ENCODE measurements at regions not wholly inside any gene's neighbourhood (a gene's known extent, or its start where the extent isn't known, plus 50 kb on each side); places are given as distances from the start of the nearest gene placed in this dataset.

- DNase-seq, result no peak
- Histone ChIP-seq H3K36me3 (replicated peaks; ENCODE audit: insufficient read depth, low read length) (no peaks in the 10 kb centered on the region), H3K9ac (ENCODE audit: low read length) (no peak overlapping the region), H3K27me3 (replicated peaks; ENCODE audit: insufficient read depth, low read length) (no peaks in the 10 kb centered on the region), H3K4me3 (ENCODE audit: low read length) (no peak overlapping the region), H3K79me2 (ENCODE audit: low read length) (no peaks in the 10 kb centered on the region), H3K4me1 (ENCODE audit: low read length) (0 out of 2 replicates have a peak, but pooled peaks cover 6% of the 10 kb centered on the region), H3K27ac (ENCODE audit: low read length) (no peak overlapping the region), H4K20me1 (ENCODE audit: insufficient read depth, low read length) (no peaks in the 10 kb centered on the region), H3F3A (ENCODE audit: insufficient read depth, low read length) (no peaks in the 10 kb centered on the region), H2AFZ (ENCODE audit: low read length) (no peak overlapping the region), H3K4me2 (ENCODE audit: low read depth, low read length) (no peak overlapping the region), H3K9me3 (replicated peaks; ENCODE audit: insufficient read depth, low read length) (no peaks in the 10 kb centered on the region), H3K9me2 (replicated peaks; ENCODE audit: insufficient read depth, low read length) (no peaks in the 10 kb centered on the region)
- no peak for TF ChIP-seq EZH2 (optimal IDR thresholded peaks at IDR 0.05; ENCODE audit: low read depth, low read length)
- no peak for TF ChIP-seq EZH2phosphoT487 (IDR thresholded peaks at IDR 0.05; ENCODE audit: low read length)
- no peak for TF ChIP-seq CTCF (IDR thresholded peaks at IDR 0.05; ENCODE audit: low read length)
Observed at GRCh38 chr7:65225422-65226006, 148.1 kb upstream of the ZNF92 start.

- Histone ChIP-seq H3K4me1 (ENCODE audit: low read length) (0 out of 2 replicates have a peak, but pooled peaks cover 6% of the 10 kb centered on the region), H3K4me2 (ENCODE audit: low read depth, low read length) (no peak overlapping the region), H3K27ac (ENCODE audit: low read length) (no peak overlapping the region), H4K20me1 (ENCODE audit: insufficient read depth, low read length) (no peaks in the 10 kb centered on the region), H3K4me3 (ENCODE audit: low read length) (no peak overlapping the region), H3K27me3 (replicated peaks; ENCODE audit: insufficient read depth, low read length) (no peaks in the 10 kb centered on the region), H3K36me3 (replicated peaks; ENCODE audit: insufficient read depth, low read length) (no peaks in the 10 kb centered on the region), H2AFZ (ENCODE audit: low read length) (no peak overlapping the region), H3K9ac (ENCODE audit: low read length) (no peak overlapping the region), H3K9me2 (replicated peaks; ENCODE audit: insufficient read depth, low read length) (no peaks in the 10 kb centered on the region), H3K9me3 (replicated peaks; ENCODE audit: insufficient read depth, low read length) (no peaks in the 10 kb centered on the region), H3F3A (ENCODE audit: insufficient read depth, low read length) (no peaks in the 10 kb centered on the region), H3K79me2 (ENCODE audit: low read length) (no peaks in the 10 kb centered on the region)
- TF ChIP-seq EZH2 (optimal IDR thresholded peaks at IDR 0.05; ENCODE audit: low read depth, low read length), result no peak
- no peak for TF ChIP-seq EZH2phosphoT487 (IDR thresholded peaks at IDR 0.05; ENCODE audit: low read length)
- TF ChIP-seq CTCF (IDR thresholded peaks at IDR 0.05; ENCODE audit: low read length), result no peak
- DNase-seq, result no peak
Observed at GRCh38 chr7:65222655-65223054, 151.0 kb upstream of the ZNF92 start.

- Histone ChIP-seq H4K20me1 (ENCODE audit: insufficient read depth, low read length) (no peaks in the 10 kb centered on the region), H3K9ac (ENCODE audit: low read length) (no peak overlapping the region), H3K4me3 (ENCODE audit: low read length) (no peak overlapping the region), H2AFZ (ENCODE audit: low read length) (no peak overlapping the region), H3F3A (ENCODE audit: insufficient read depth, low read length) (no peaks in the 10 kb centered on the region), H3K36me3 (replicated peaks; ENCODE audit: insufficient read depth, low read length) (no peaks in the 10 kb centered on the region), H3K9me3 (replicated peaks; ENCODE audit: insufficient read depth, low read length) (no peaks in the 10 kb centered on the region), H3K4me1 (ENCODE audit: low read length) (0 out of 2 replicates have a peak, but pooled peaks cover 6% of the 10 kb centered on the region), H3K79me2 (ENCODE audit: low read length) (no peaks in the 10 kb centered on the region), H3K27me3 (replicated peaks; ENCODE audit: insufficient read depth, low read length) (no peaks in the 10 kb centered on the region), H3K4me2 (ENCODE audit: low read depth, low read length) (no peak overlapping the region), H3K27ac (ENCODE audit: low read length) (no peak overlapping the region), H3K9me2 (replicated peaks; ENCODE audit: insufficient read depth, low read length) (no peaks in the 10 kb centered on the region)
- TF ChIP-seq CTCF (IDR thresholded peaks at IDR 0.05; ENCODE audit: low read length) (no peak), EZH2phosphoT487 (IDR thresholded peaks at IDR 0.05; ENCODE audit: low read length) (no peak), EZH2 (optimal IDR thresholded peaks at IDR 0.05; ENCODE audit: low read depth, low read length) (no peak)
- DNase-seq, result no peak
Observed at GRCh38 chr7:65221683-65222082, 152.0 kb upstream of the ZNF92 start.

All from MM.1S (cell line).